IMR-90 (cell line): ENCODE measurements at regions not wholly inside any gene's neighbourhood (a gene's known extent, or its start where the extent isn't known, plus 50 kb on each side); places are given as distances from the start of the nearest gene placed in this dataset.

Source experiments
- ATAC-seq: fragments of 200-7000 bp; cut with Tn5 transposase; 2 replicates; pipeline ENCODE4 v1.9.1; 2020; ENCODE audit warnings: low read depth, mild to moderate bottlenecking, moderate library complexity
- BruUV-seq: library from RNA; stranded (reverse); fragments of 400-500 nt; replicated peaks from 2 replicates; lab custom pipeline; 2021; lab: Mats Ljungman, UMichigan
- CTCF ChIA-PET: fragments of 300-600 bp; formaldehyde crosslinking; extraction: SDS; loops from one replicate; lab custom pipeline; 2021; ENCODE audit warnings: antibody characterized with exemption; lab: Yijun Ruan, JAX
- POLR2A ChIA-PET: fragments of 300-600 bp; sonication (Branson Sonifier 250); formaldehyde crosslinking; loops from one replicate; lab custom pipeline; 2022; ENCODE audit warnings: antibody characterized with exemption; ENCODE audit not compliant: unreplicated experiment; lab: Charles Lee
- DNase-seq: peaks from one replicate; pipeline ENCODE4 v3.0.0; 2013
- H2AFZ ChIP-seq: replicated peaks from 2 replicates; pipeline ENCODE3; 2013; ENCODE audit warnings: low read length, mild to moderate bottlenecking; ENCODE audit not compliant: poor library complexity
- H2AK5ac ChIP-seq: 2 replicates; pipeline ENCODE4 v1.6.1; 2013; ENCODE audit warnings: low read depth, low read length, inconsistent platforms
- H2AK9ac ChIP-seq: replicated peaks from 2 replicates; pipeline ENCODE3; 2013; ENCODE audit warnings: mild to moderate bottlenecking, low read depth, low read length, moderate library complexity; ENCODE audit not compliant: poor library complexity
- H2BK120ac ChIP-seq: 2 replicates; pipeline ENCODE4 v1.6.1; 2013; ENCODE audit warnings: low read depth, low read length, inconsistent platforms
- H2BK15ac ChIP-seq: 3 replicates; pipeline ENCODE4 v1.6.1; 2013; ENCODE audit warnings: low read depth, low read length, inconsistent platforms
- H2BK20ac ChIP-seq: 2 replicates; pipeline ENCODE4 v1.6.1; 2013; ENCODE audit warnings: low read depth, mild to moderate bottlenecking, inconsistent platforms, low read length, moderate library complexity
- H2BK5ac ChIP-seq: 2 replicates; pipeline ENCODE4 v1.6.1; 2013; ENCODE audit warnings: mild to moderate bottlenecking, low read depth, low read length, inconsistent platforms; ENCODE audit not compliant: poor library complexity, severe bottlenecking
- H3K14ac ChIP-seq: replicated peaks from 2 replicates; pipeline ENCODE4 v1.6.1; 2013; ENCODE audit warnings: low read depth, low read length, inconsistent platforms
- H3K18ac ChIP-seq: 2 replicates; pipeline ENCODE4 v1.6.1; 2013; ENCODE audit warnings: low read depth, low read length, control low read depth
- H3K23ac ChIP-seq: 2 replicates; pipeline ENCODE4 v1.6.1; 2013; ENCODE audit warnings: low read depth, low read length, inconsistent platforms
- H3K27ac ChIP-seq: 2 replicates; pipeline ENCODE4 v1.5.1; 2013; ENCODE audit warnings: mild to moderate bottlenecking, control low read depth, low read length; ENCODE audit not compliant: insufficient read depth
- H3K27me3 ChIP-seq: 2 replicates; pipeline ENCODE4 v1.6.1; 2013; ENCODE audit warnings: low read length; ENCODE audit not compliant: control insufficient read depth, insufficient read depth
- H3K36me3 ChIP-seq: 2 replicates; pipeline ENCODE4 v1.6.1; 2013; ENCODE audit warnings: low read length, mixed read lengths; ENCODE audit not compliant: control insufficient read depth, insufficient read depth
- H3K4ac ChIP-seq: 2 replicates; pipeline ENCODE4 v1.6.1; 2013; ENCODE audit warnings: low read depth, low read length, inconsistent platforms
- H3K4me1 ChIP-seq: 2 replicates; pipeline ENCODE4 v1.6.1; 2013; ENCODE audit warnings: low read length, mixed read lengths; ENCODE audit not compliant: control insufficient read depth, insufficient read depth
- H3K4me2 ChIP-seq: 2 replicates; pipeline ENCODE4 v1.6.1; 2013; ENCODE audit warnings: low read depth, mild to moderate bottlenecking, control low read depth, low read length, moderate library complexity
- H3K4me3 ChIP-seq: 2 replicates; pipeline ENCODE4 v1.5.1; 2013; ENCODE audit warnings: low read depth, mild to moderate bottlenecking, control low read depth, low read length, moderate library complexity; ENCODE audit not compliant: insufficient read depth
- H3K56ac ChIP-seq: 2 replicates; pipeline ENCODE4 v1.6.1; 2013; ENCODE audit warnings: low read length, inconsistent platforms; ENCODE audit not compliant: insufficient read depth; ENCODE audit errors: extremely low read depth
- H3K79me1 ChIP-seq, 2 experiments: 2 replicates each; pipeline ENCODE4 v1.6.1; 2013; ENCODE audit warnings: low read length in 2 of 2, inconsistent platforms in 1 of 2, low read depth in 1 of 2
- H3K9ac ChIP-seq: 2 replicates; pipeline ENCODE4 v1.6.1; 2013; ENCODE audit warnings: low read depth, low read length, control low read depth
- H3K9me1 ChIP-seq: 2 replicates; pipeline ENCODE4 v1.6.1; 2013; ENCODE audit warnings: low read length, inconsistent platforms; ENCODE audit not compliant: insufficient read depth
- H3K9me3 ChIP-seq: 2 replicates; pipeline ENCODE4 v1.6.1; 2013; ENCODE audit warnings: low read length; ENCODE audit not compliant: control insufficient read depth, insufficient read depth
- H4K20me1 ChIP-seq: 2 replicates; pipeline ENCODE4 v1.6.1; 2013; ENCODE audit warnings: low read length, inconsistent platforms; ENCODE audit not compliant: insufficient read depth
- H4K5ac ChIP-seq: 2 replicates; pipeline ENCODE4 v1.6.1; 2013; ENCODE audit warnings: mild to moderate bottlenecking, low read depth, low read length, control low read depth
- H4K8ac ChIP-seq, 2 experiments: 2 replicates each; pipeline ENCODE4 v1.6.1; 2013; ENCODE audit warnings: low read depth in 2 of 2, low read length in 2 of 2, control low read depth in 1 of 2, inconsistent platforms in 1 of 2
- H4K91ac ChIP-seq: 2 replicates; pipeline ENCODE4 v1.6.1; 2013; ENCODE audit warnings: low read depth, low read length, inconsistent platforms; ENCODE audit not compliant: insufficient read depth
- BHLHE40 ChIP-seq: fragments of 150-350 bp; IDR thresholded peaks from 2 replicates; pipeline ENCODE4 v1.6.1; 2016; ENCODE audit warnings: mild to moderate bottlenecking, low read depth, low read length
- CEBPB ChIP-seq: IDR thresholded peaks from 2 replicates; pipeline ENCODE4 v1.6.1; 2012; ENCODE audit warnings: low read depth, low read length, improper control_type of control experiment
- CHD1 ChIP-seq: IDR thresholded peaks from 2 replicates; pipeline ENCODE4 v1.6.1; 2012; ENCODE audit warnings: low read depth, low read length, improper control_type of control experiment
- CTCF ChIP-seq: conservative IDR thresholded peaks from 2 replicates; pipeline ENCODE4 v1.5.1; 2012; ENCODE audit warnings: mild to moderate bottlenecking, low read depth, low read length, improper control_type of control experiment
- ELK1 ChIP-seq: fragments of 150-350 bp; IDR thresholded peaks from 2 replicates; pipeline ENCODE4 v1.6.1; 2016; ENCODE audit warnings: low read depth, mild to moderate bottlenecking, low read length, moderate library complexity, borderline replicate concordance
- FOS ChIP-seq: fragments of 150-350 bp; IDR thresholded peaks from 2 replicates; pipeline ENCODE4 v1.6.1; 2016; ENCODE audit warnings: low read depth, low read length
- MAFK ChIP-seq: IDR thresholded peaks from 2 replicates; pipeline ENCODE4 v1.6.1; 2012; ENCODE audit warnings: low read depth, low read length, improper control_type of control experiment
- MXI1 ChIP-seq: IDR thresholded peaks from 2 replicates; pipeline ENCODE4 v1.6.1; 2012; ENCODE audit warnings: low read depth, mild to moderate bottlenecking, low read length, moderate library complexity, borderline replicate concordance
- NFE2L2 ChIP-seq: fragments of 150-350 bp; IDR thresholded peaks from 2 replicates; pipeline ENCODE4 v1.6.1; 2016; ENCODE audit warnings: low read depth, mild to moderate bottlenecking, low read length
- RAD21 ChIP-seq: IDR thresholded peaks from 2 replicates; pipeline ENCODE4 v1.6.1; 2012; ENCODE audit warnings: low read length, improper control_type of control experiment
- RCOR1 ChIP-seq: IDR thresholded peaks from 2 replicates; pipeline ENCODE4 v1.6.1; 2012; ENCODE audit warnings: mild to moderate bottlenecking, low read length, improper control_type of control experiment; ENCODE audit not compliant: insufficient replicate concordance
- RFX5 ChIP-seq: IDR thresholded peaks from 2 replicates; pipeline ENCODE4 v1.8.0; 2012; ENCODE audit warnings: low read depth, mild to moderate bottlenecking, low read length, moderate library complexity
- SMC3 ChIP-seq: fragments of 150-350 bp; IDR thresholded peaks from 2 replicates; pipeline ENCODE4 v1.6.1; 2016; ENCODE audit warnings: low read depth, mild to moderate bottlenecking, antibody characterized with exemption, low read length, moderate library complexity
- USF2 ChIP-seq: fragments of 150-350 bp; IDR thresholded peaks from 2 replicates; pipeline ENCODE4 v1.6.1; 2017; ENCODE audit warnings: mild to moderate bottlenecking, antibody characterized with exemption, low read length, low read depth
- WGBS, 2 experiments: methylation state at CpG; one replicate each; pipeline versions ENCODE4 v1.1.5 to v1.1.7; 2013; ENCODE audit warnings: missing lambda C conversion rate in 2 of 2; ENCODE audit not compliant: insufficient read length in 1 of 2; ENCODE audit errors: extremely low coverage in 2 of 2; 5-methylcytosine and 5-hydroxymethylcytosine counted together
- dilution Hi-C: fragments of 300-500 bp; cut with HindIII; formaldehyde crosslinking; loops from one replicate; pipeline ENCODE4 v1.14.3; 2018; ENCODE audit warnings: low sequenced_read_pairs; ENCODE audit not compliant: unreplicated experiment
- in situ Hi-C: fragments of 300-500 bp; cut with MboI; formaldehyde crosslinking; loops from 3 replicates; pipeline ENCODE4 v1.14.3; 2019; ENCODE audit warnings: low sequenced_read_pairs, inconsistent platforms, mixed read lengths
- intact Hi-C: fragments of 100-400 bp; cut with micrococcal nuclease; formaldehyde crosslinking; loops from 2 replicates; pipeline ENCODE4 v1.10.0; 2022

GRCh38 chr2:5510082-5510481, 182.1 kb upstream of the SOX11 start:
- in situ Hi-C loops = no loop called here

More at GRCh38 chr2:5510082-5510481, 182.1 kb upstream of the SOX11 start:
- Histone ChIP-seq H2BK20ac (no peak overlapping the region), H2AK5ac (no peak overlapping the region), H3K18ac (no peak overlapping the region), H3K4me3 (no peak overlapping the region), H2BK120ac (no peak overlapping the region), H2AK9ac (no peak overlapping the region), H3K4me2 (no peak overlapping the region), H4K8ac (no peak overlapping the region), H3K79me1 (no peaks in the 10 kb centered on the region), H2AFZ (no peak overlapping the region), H3K14ac (no peak overlapping the region), H3K4me1 (no peaks in the 10 kb centered on the region), H4K5ac (no peak overlapping the region), H3K9me3 (peaks cover 7% of the 10 kb centered on the region), H2BK15ac (no peak overlapping the region), H3K9ac (no peak overlapping the region), H3K27me3 (no peaks in the 10 kb centered on the region), H2BK5ac (peak overlapping the region; percentile 18), H4K91ac (no peak overlapping the region), H3K56ac (no peak overlapping the region), H3K23ac (no peak overlapping the region), H3K36me3 (no peaks in the 10 kb centered on the region), H3K9me1 (no peaks in the 10 kb centered on the region), H3K27ac (no peak overlapping the region), H4K20me1 (no peaks in the 10 kb centered on the region), H3K4ac (no peak overlapping the region)
- BruUV-seq = no TSS peak
- CTCF ChIA-PET = no interaction called here
- 83% methylated on average over 4 of the region's 4 CpGs; no CpG with 5 or more reads in 1 of the 2 experiments for WGBS, 2 experiments
- dilution Hi-C loops (no loop called here), intact Hi-C loops (no loop called here)
- no peak for TF ChIP-seq CTCF
- no peak for TF ChIP-seq RCOR1
- TF ChIP-seq ELK1 = no peak
- no peak for TF ChIP-seq RFX5
- TF ChIP-seq SMC3 = no peak
- no peak for TF ChIP-seq BHLHE40
- TF ChIP-seq MAFK = no peak
- no peak for TF ChIP-seq NFE2L2
- TF ChIP-seq CEBPB = no peak
- TF ChIP-seq USF2 = no peak
- TF ChIP-seq MXI1 = no peak
- TF ChIP-seq FOS = no peak
- no peak for TF ChIP-seq CHD1
- TF ChIP-seq RAD21 = no peak
- POLR2A ChIA-PET = no interaction called here
- ATAC-seq = no peak
- DNase-seq = no peak
